ENCODE measurements at regions not wholly inside any gene's neighbourhood (a gene's known extent, or its start where the extent isn't known, plus 50 kb on each side); places are given as distances from the start of the nearest gene placed in this dataset.

GRCh38 chr3:87121856-87122255, 105.3 kb upstream of the CHMP2B start:
- TF ChIP-seq POLR2A (IDR thresholded peaks at IDR 0.05; ENCODE audit: low read depth, low read length) (no peak), POLR2AphosphoS5 (IDR thresholded peaks at IDR 0.05; ENCODE audit: low read depth, low read length) (no peak), TAF1 (IDR thresholded peaks at IDR 0.05; ENCODE audit: borderline replicate concordance, low read depth, low read length) (no peak)
